Fibroblast of lung (primary cell): ENCODE measurements at regions not wholly inside any gene's neighbourhood (a gene's known extent, or its start where the extent isn't known, plus 50 kb on each side); places are given as distances from the start of the nearest gene placed in this dataset.

ENCODE experiments used
- DNase-seq, 2 donors: peaks; one replicate each; pipeline versions ENCODE4 v3.0.0 to v3.0.0-alpha.2; 2010; ENCODE audit warnings: low read depth in 2 of 2
- H2AFZ ChIP-seq: 2 replicates; pipeline ENCODE4 v1.5.1; 2012; ENCODE audit warnings: low read length, control low read depth, inconsistent platforms
- H3K27ac ChIP-seq: 2 replicates; pipeline ENCODE4 v1.5.1; 2011; ENCODE audit warnings: low read length, control low read depth; ENCODE audit not compliant: insufficient read depth
- H3K27me3 ChIP-seq: 2 replicates; pipeline ENCODE4 v1.5.1; 2011; ENCODE audit warnings: mild to moderate bottlenecking, low read length; ENCODE audit not compliant: control insufficient read depth, insufficient read depth
- H3K36me3 ChIP-seq: 2 replicates; pipeline ENCODE4 v1.5.1; 2011; ENCODE audit warnings: low read length; ENCODE audit not compliant: control insufficient read depth, insufficient read depth
- H3K4me1 ChIP-seq: 2 replicates; pipeline ENCODE4 v1.5.1; 2011; ENCODE audit warnings: low read length; ENCODE audit not compliant: control insufficient read depth, insufficient read depth; ENCODE audit errors: extremely low read depth
- H3K4me2 ChIP-seq: 2 replicates; pipeline ENCODE4 v1.5.1; 2011; ENCODE audit warnings: low read length, control low read depth; ENCODE audit not compliant: insufficient read depth; ENCODE audit errors: extremely low read depth
- H3K4me3 ChIP-seq, 4 experiments: fragments of 200-600 bp in 1 of 4; sonication (generic) in 1 of 4; replicated peaks in 1 of 4; 2 replicates each; pipeline ENCODE4 v1.5.1; 2011 to 2016; ENCODE audit warnings: low read length in 4 of 4, low read depth in 3 of 4, mild to moderate bottlenecking in 3 of 4, control low read depth in 2 of 4, inconsistent platforms in 1 of 4, mixed read lengths in 1 of 4; ENCODE audit not compliant: insufficient read depth in 1 of 4; ENCODE audit errors: control extremely low read depth in 1 of 4
- H3K79me2 ChIP-seq: 2 replicates; pipeline ENCODE4 v1.5.1; 2012; ENCODE audit warnings: mild to moderate bottlenecking, low read length, inconsistent platforms; ENCODE audit not compliant: control insufficient read depth, insufficient read depth
- H3K9ac ChIP-seq: 2 replicates; pipeline ENCODE4 v1.5.1; 2011; ENCODE audit warnings: mild to moderate bottlenecking, low read length, control low read depth; ENCODE audit not compliant: insufficient read depth
- H3K9me3 ChIP-seq: 2 replicates; pipeline ENCODE4 v1.5.1; 2012; ENCODE audit warnings: low read depth, low read length; ENCODE audit not compliant: control insufficient read depth, insufficient read depth
- H4K20me1 ChIP-seq: 2 replicates; pipeline ENCODE4 v1.5.1; 2011; ENCODE audit warnings: low read length; ENCODE audit not compliant: control insufficient read depth, insufficient read depth; ENCODE audit errors: extremely low read depth
- EZH2 ChIP-seq: IDR thresholded peaks from 2 replicates; pipeline ENCODE4 v1.5.1; 2012; ENCODE audit warnings: low read length, control low read depth, mild to moderate bottlenecking; ENCODE audit errors: missing control alignments
- TF ChIP-seq, protein P1 (sequence below), 2 donors: IDR thresholded peaks in 1 of 2; conservative IDR thresholded peaks in 1 of 2; 1 replicate in 1 of 2; 2 replicates in 1 of 2; pipeline ENCODE4 v1.5.1; 2011 to 2012; ENCODE audit warnings: low read length in 2 of 2, control low read depth in 1 of 2, inconsistent platforms in 1 of 2, low read depth in 1 of 2, mild to moderate bottlenecking in 1 of 2

DNA sequence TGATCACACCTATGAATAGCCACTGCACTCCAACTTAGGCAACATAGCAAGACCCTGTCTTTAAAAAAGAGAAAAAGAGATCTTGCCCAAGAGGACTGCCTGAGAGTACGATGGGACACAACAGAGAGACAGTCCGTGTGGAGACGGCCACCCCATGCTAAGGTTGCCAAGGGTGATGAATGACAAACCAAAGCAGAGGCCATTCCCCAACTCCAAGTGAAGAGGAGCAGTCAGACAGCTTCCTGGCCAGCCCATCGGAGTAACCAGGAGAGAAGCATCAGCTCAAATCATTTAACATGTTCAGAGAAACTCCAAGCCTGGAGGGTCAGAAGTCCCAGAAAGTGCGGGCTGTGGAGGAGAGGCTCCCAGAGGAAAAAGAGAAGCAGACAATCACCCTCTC is 63.9 kb upstream of the SUB1 start:
- peaks cover 2% of the 10 kb centered on the region for H3K4me1 ChIP-seq
- H3K9me3 ChIP-seq = no peaks in the 10 kb centered on the region
- no peaks in the 10 kb centered on the region for H3K79me2 ChIP-seq
- no peaks in the 10 kb centered on the region for H3K27me3 ChIP-seq
- TF ChIP-seq, protein P1, sequence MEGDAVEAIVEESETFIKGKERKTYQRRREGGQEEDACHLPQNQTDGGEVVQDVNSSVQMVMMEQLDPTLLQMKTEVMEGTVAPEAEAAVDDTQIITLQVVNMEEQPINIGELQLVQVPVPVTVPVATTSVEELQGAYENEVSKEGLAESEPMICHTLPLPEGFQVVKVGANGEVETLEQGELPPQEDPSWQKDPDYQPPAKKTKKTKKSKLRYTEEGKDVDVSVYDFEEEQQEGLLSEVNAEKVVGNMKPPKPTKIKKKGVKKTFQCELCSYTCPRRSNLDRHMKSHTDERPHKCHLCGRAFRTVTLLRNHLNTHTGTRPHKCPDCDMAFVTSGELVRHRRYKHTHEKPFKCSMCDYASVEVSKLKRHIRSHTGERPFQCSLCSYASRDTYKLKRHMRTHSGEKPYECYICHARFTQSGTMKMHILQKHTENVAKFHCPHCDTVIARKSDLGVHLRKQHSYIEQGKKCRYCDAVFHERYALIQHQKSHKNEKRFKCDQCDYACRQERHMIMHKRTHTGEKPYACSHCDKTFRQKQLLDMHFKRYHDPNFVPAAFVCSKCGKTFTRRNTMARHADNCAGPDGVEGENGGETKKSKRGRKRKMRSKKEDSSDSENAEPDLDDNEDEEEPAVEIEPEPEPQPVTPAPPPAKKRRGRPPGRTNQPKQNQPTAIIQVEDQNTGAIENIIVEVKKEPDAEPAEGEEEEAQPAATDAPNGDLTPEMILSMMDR (conservative IDR thresholded peaks at IDR 0.05 in 1 of 2, IDR thresholded peaks at IDR 0.05 in 1 of 2; ENCODE audit: low read depth in 1 of 2, low read length in 2 of 2) = no peak
- TF ChIP-seq EZH2 = no peak
- H3K4me2 ChIP-seq = no peak overlapping the region
- no peaks in the 10 kb centered on the region for H4K20me1 ChIP-seq
- H3K36me3 ChIP-seq = no peaks in the 10 kb centered on the region
- DNase-seq = no peak
- no peak overlapping the region for H3K4me3 ChIP-seq
- no peak overlapping the region for H3K27ac ChIP-seq
- no peak overlapping the region for H2AFZ ChIP-seq
- H3K9ac ChIP-seq = no peak overlapping the region

DNA sequence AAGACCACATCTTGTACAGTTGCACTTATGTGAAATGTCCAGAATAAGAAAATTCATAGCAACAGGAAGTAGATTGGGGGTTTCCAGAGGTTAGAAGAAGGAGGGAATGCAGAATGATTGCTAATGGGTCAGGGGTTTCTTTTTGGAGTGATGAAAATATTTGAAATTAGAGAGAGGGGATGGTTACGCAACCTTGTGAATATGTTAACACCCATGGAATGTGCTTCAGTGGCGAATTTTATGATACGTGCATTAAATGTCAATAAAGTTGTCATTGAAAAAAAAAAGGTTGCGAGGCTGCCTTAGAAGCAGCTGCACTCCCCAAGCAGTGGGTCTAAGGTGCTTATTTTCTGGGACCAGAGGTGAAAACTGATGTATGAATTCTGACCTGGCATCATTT is 64.4 kb upstream of the SUB1 start:
- H3K27me3 ChIP-seq = no peaks in the 10 kb centered on the region
- H3K9me3 ChIP-seq = no peaks in the 10 kb centered on the region
- no peak overlapping the region for H3K27ac ChIP-seq
- peaks cover 2% of the 10 kb centered on the region for H3K4me1 ChIP-seq
- no peak overlapping the region for H3K4me3 ChIP-seq
- H2AFZ ChIP-seq = no peak overlapping the region
- H3K9ac ChIP-seq = no peak overlapping the region
- no peak for TF ChIP-seq EZH2
- TF ChIP-seq, protein P1 (conservative IDR thresholded peaks at IDR 0.05 in 1 of 2, IDR thresholded peaks at IDR 0.05 in 1 of 2; ENCODE audit: low read depth in 1 of 2, low read length in 2 of 2) = no peak
- H3K36me3 ChIP-seq = no peaks in the 10 kb centered on the region
- no peak overlapping the region for H3K4me2 ChIP-seq
- H4K20me1 ChIP-seq = no peaks in the 10 kb centered on the region
- no peaks in the 10 kb centered on the region for H3K79me2 ChIP-seq
- DNase-seq = peak in 1 of 2 donors; percentile 76

- H4K20me1 ChIP-seq = no peaks in the 10 kb centered on the region
- peaks cover 2% of the 10 kb centered on the region for H3K4me1 ChIP-seq
- no peak overlapping the region for H3K27ac ChIP-seq
- no peak overlapping the region for H2AFZ ChIP-seq
- H3K36me3 ChIP-seq = no peaks in the 10 kb centered on the region
- no peaks in the 10 kb centered on the region for H3K9me3 ChIP-seq
- TF ChIP-seq EZH2 = no peak
- TF ChIP-seq, protein P1 (conservative IDR thresholded peaks at IDR 0.05 in 1 of 2, IDR thresholded peaks at IDR 0.05 in 1 of 2; ENCODE audit: low read depth in 1 of 2, low read length in 2 of 2) = no peak
- no peak overlapping the region for H3K4me2 ChIP-seq
- DNase-seq = peak in 1 of 2 donors; percentile 68
- no peaks in the 10 kb centered on the region for H3K79me2 ChIP-seq
- no peak overlapping the region for H3K4me3 ChIP-seq
- H3K27me3 ChIP-seq = no peaks in the 10 kb centered on the region
- H3K9ac ChIP-seq = no peak overlapping the region
Observed at GRCh38 chr5:32520356-32520755, 65.0 kb upstream of the SUB1 start.
